GM18505 (cell line): ENCODE measurements at regions not wholly inside any gene's neighbourhood (a gene's known extent, or its start where the extent isn't known, plus 50 kb on each side); places are given as distances from the start of the nearest gene placed in this dataset.

Source experiments
- ATAC-seq: cut with Tn5 transposase; IDR thresholded peaks from one replicate; pipeline ENCODE4 v1.9.1; 2021; ENCODE audit not compliant: unreplicated experiment
- POLR2A ChIP-seq: IDR thresholded peaks from 4 replicates; pipeline ENCODE4 v1.6.1; 2011; ENCODE audit warnings: borderline replicate concordance; ENCODE audit not compliant: insufficient read depth, insufficient read length; ENCODE audit errors: extremely low read depth

GRCh38 chr2:217475101-217475500 is 527.7 kb downstream of the TNS1 start:
- TF ChIP-seq POLR2A = no peak
- ATAC-seq = no peak

- TF ChIP-seq POLR2A = no peak
- ATAC-seq = no peak
Observed at GRCh38 chr2:217471319-217471718, 531.5 kb downstream of the TNS1 start.

GRCh38 chr2:217469203-217469810 is 533.5 kb downstream of the TNS1 start:
- ATAC-seq = no peak
- no peak for TF ChIP-seq POLR2A

- TF ChIP-seq POLR2A = no peak
- ATAC-seq = no peak
Observed at GRCh38 chr2:217468042-217468830, 534.6 kb downstream of the TNS1 start.

GRCh38 chr2:217467331-217467730 is 535.5 kb downstream of the TNS1 start:
- no peak for ATAC-seq
- no peak for TF ChIP-seq POLR2A

GRCh38 chr2:217466805-217467204 is 536.0 kb downstream of the TNS1 start:
- ATAC-seq = no peak
- no peak for TF ChIP-seq POLR2A

GRCh38 chr2:217466104-217466503 is 536.7 kb downstream of the TNS1 start:
- no peak for TF ChIP-seq POLR2A
- ATAC-seq = no peak

- TF ChIP-seq POLR2A = no peak
- no peak for ATAC-seq
Observed at GRCh38 chr2:217465100-217465499, 537.7 kb downstream of the TNS1 start.

GRCh38 chr2:217463402-217464075 is 539.3 kb downstream of the TNS1 start:
- ATAC-seq = no peak
- no peak for TF ChIP-seq POLR2A

- ATAC-seq = no peak
- no peak for TF ChIP-seq POLR2A
Observed at GRCh38 chr2:217462121-217462520, 540.7 kb downstream of the TNS1 start.

- ATAC-seq = no peak
- no peak for TF ChIP-seq POLR2A
Observed at GRCh38 chr2:217461674-217462073, 541.1 kb downstream of the TNS1 start.

GRCh38 chr2:217459680-217460405 is 543.0 kb downstream of the TNS1 start:
- ATAC-seq = no peak

GRCh38 chr2:217459016-217459415 is 543.8 kb downstream of the TNS1 start:
- ATAC-seq = no peak
- no peak for TF ChIP-seq POLR2A

More at GRCh38 chr2:217459680-217460405, 543.0 kb downstream of the TNS1 start:
- no peak for TF ChIP-seq POLR2A
